ENCODE measurements at regions not wholly inside any gene's neighbourhood (a gene's known extent, or its start where the extent isn't known, plus 50 kb on each side); places are given as distances from the start of the nearest gene placed in this dataset.

GRCh38 chr1:82721702-82722101 lies 921.0 kb downstream of the ADGRL2 start:
- no peak for TF ChIP-seq EZH2 (IDR thresholded peaks at IDR 0.05)
- no peak for TF ChIP-seq POLR2AphosphoS5 (IDR thresholded peaks at IDR 0.05; ENCODE audit: borderline replicate concordance, low read depth, low read length)

Measured in SK-N-MC (cell line).